IMR-90 (cell line): ENCODE measurements at regions not wholly inside any gene's neighbourhood (a gene's known extent, or its start where the extent isn't known, plus 50 kb on each side); places are given as distances from the start of the nearest gene placed in this dataset.

Experiments
- ATAC-seq: fragments of 200-7000 bp; cut with Tn5 transposase; 2 replicates; pipeline ENCODE4 v1.9.1; 2020; ENCODE audit warnings: low read depth, mild to moderate bottlenecking, moderate library complexity
- BruUV-seq: library from RNA; stranded (reverse); fragments of 400-500 nt; replicated peaks from 2 replicates; lab custom pipeline; 2021; lab: Mats Ljungman, UMichigan
- CTCF ChIA-PET: fragments of 300-600 bp; formaldehyde crosslinking; extraction: SDS; loops from one replicate; lab custom pipeline; 2021; ENCODE audit warnings: antibody characterized with exemption; lab: Yijun Ruan, JAX
- POLR2A ChIA-PET: fragments of 300-600 bp; sonication (Branson Sonifier 250); formaldehyde crosslinking; loops from one replicate; lab custom pipeline; 2022; ENCODE audit warnings: antibody characterized with exemption; ENCODE audit not compliant: unreplicated experiment; lab: Charles Lee
- DNase-seq: peaks from one replicate; pipeline ENCODE4 v3.0.0; 2013
- H2AFZ ChIP-seq: replicated peaks from 2 replicates; pipeline ENCODE3; 2013; ENCODE audit warnings: low read length, mild to moderate bottlenecking; ENCODE audit not compliant: poor library complexity
- H2AK5ac ChIP-seq: 2 replicates; pipeline ENCODE4 v1.6.1; 2013; ENCODE audit warnings: low read depth, low read length, inconsistent platforms
- H2AK9ac ChIP-seq: replicated peaks from 2 replicates; pipeline ENCODE3; 2013; ENCODE audit warnings: mild to moderate bottlenecking, low read depth, low read length, moderate library complexity; ENCODE audit not compliant: poor library complexity
- H2BK120ac ChIP-seq: 2 replicates; pipeline ENCODE4 v1.6.1; 2013; ENCODE audit warnings: low read depth, low read length, inconsistent platforms
- H2BK15ac ChIP-seq: 3 replicates; pipeline ENCODE4 v1.6.1; 2013; ENCODE audit warnings: low read depth, low read length, inconsistent platforms
- H2BK20ac ChIP-seq: 2 replicates; pipeline ENCODE4 v1.6.1; 2013; ENCODE audit warnings: low read depth, mild to moderate bottlenecking, inconsistent platforms, low read length, moderate library complexity
- H2BK5ac ChIP-seq: 2 replicates; pipeline ENCODE4 v1.6.1; 2013; ENCODE audit warnings: mild to moderate bottlenecking, low read depth, low read length, inconsistent platforms; ENCODE audit not compliant: poor library complexity, severe bottlenecking
- H3K14ac ChIP-seq: replicated peaks from 2 replicates; pipeline ENCODE4 v1.6.1; 2013; ENCODE audit warnings: low read depth, low read length, inconsistent platforms
- H3K18ac ChIP-seq: 2 replicates; pipeline ENCODE4 v1.6.1; 2013; ENCODE audit warnings: low read depth, low read length, control low read depth
- H3K23ac ChIP-seq: 2 replicates; pipeline ENCODE4 v1.6.1; 2013; ENCODE audit warnings: low read depth, low read length, inconsistent platforms
- H3K27ac ChIP-seq: 2 replicates; pipeline ENCODE4 v1.5.1; 2013; ENCODE audit warnings: mild to moderate bottlenecking, control low read depth, low read length; ENCODE audit not compliant: insufficient read depth
- H3K27me3 ChIP-seq: 2 replicates; pipeline ENCODE4 v1.6.1; 2013; ENCODE audit warnings: low read length; ENCODE audit not compliant: control insufficient read depth, insufficient read depth
- H3K36me3 ChIP-seq: 2 replicates; pipeline ENCODE4 v1.6.1; 2013; ENCODE audit warnings: low read length, mixed read lengths; ENCODE audit not compliant: control insufficient read depth, insufficient read depth
- H3K4ac ChIP-seq: 2 replicates; pipeline ENCODE4 v1.6.1; 2013; ENCODE audit warnings: low read depth, low read length, inconsistent platforms
- H3K4me1 ChIP-seq: 2 replicates; pipeline ENCODE4 v1.6.1; 2013; ENCODE audit warnings: low read length, mixed read lengths; ENCODE audit not compliant: control insufficient read depth, insufficient read depth
- H3K4me2 ChIP-seq: 2 replicates; pipeline ENCODE4 v1.6.1; 2013; ENCODE audit warnings: low read depth, mild to moderate bottlenecking, control low read depth, low read length, moderate library complexity
- H3K4me3 ChIP-seq: 2 replicates; pipeline ENCODE4 v1.5.1; 2013; ENCODE audit warnings: low read depth, mild to moderate bottlenecking, control low read depth, low read length, moderate library complexity; ENCODE audit not compliant: insufficient read depth
- H3K56ac ChIP-seq: 2 replicates; pipeline ENCODE4 v1.6.1; 2013; ENCODE audit warnings: low read length, inconsistent platforms; ENCODE audit not compliant: insufficient read depth; ENCODE audit errors: extremely low read depth
- H3K79me1 ChIP-seq, 2 experiments: 2 replicates each; pipeline ENCODE4 v1.6.1; 2013; ENCODE audit warnings: low read length in 2 of 2, inconsistent platforms in 1 of 2, low read depth in 1 of 2
- H3K9ac ChIP-seq: 2 replicates; pipeline ENCODE4 v1.6.1; 2013; ENCODE audit warnings: low read depth, low read length, control low read depth
- H3K9me1 ChIP-seq: 2 replicates; pipeline ENCODE4 v1.6.1; 2013; ENCODE audit warnings: low read length, inconsistent platforms; ENCODE audit not compliant: insufficient read depth
- H3K9me3 ChIP-seq: 2 replicates; pipeline ENCODE4 v1.6.1; 2013; ENCODE audit warnings: low read length; ENCODE audit not compliant: control insufficient read depth, insufficient read depth
- H4K20me1 ChIP-seq: 2 replicates; pipeline ENCODE4 v1.6.1; 2013; ENCODE audit warnings: low read length, inconsistent platforms; ENCODE audit not compliant: insufficient read depth
- H4K5ac ChIP-seq: 2 replicates; pipeline ENCODE4 v1.6.1; 2013; ENCODE audit warnings: mild to moderate bottlenecking, low read depth, low read length, control low read depth
- H4K8ac ChIP-seq, 2 experiments: 2 replicates each; pipeline ENCODE4 v1.6.1; 2013; ENCODE audit warnings: low read depth in 2 of 2, low read length in 2 of 2, control low read depth in 1 of 2, inconsistent platforms in 1 of 2
- H4K91ac ChIP-seq: 2 replicates; pipeline ENCODE4 v1.6.1; 2013; ENCODE audit warnings: low read depth, low read length, inconsistent platforms; ENCODE audit not compliant: insufficient read depth
- ELK1 ChIP-seq: fragments of 150-350 bp; IDR thresholded peaks from 2 replicates; pipeline ENCODE4 v1.6.1; 2016; ENCODE audit warnings: low read depth, mild to moderate bottlenecking, low read length, moderate library complexity, borderline replicate concordance
- MAFK ChIP-seq: IDR thresholded peaks from 2 replicates; pipeline ENCODE4 v1.6.1; 2012; ENCODE audit warnings: low read depth, low read length, improper control_type of control experiment
- MXI1 ChIP-seq: IDR thresholded peaks from 2 replicates; pipeline ENCODE4 v1.6.1; 2012; ENCODE audit warnings: low read depth, mild to moderate bottlenecking, low read length, moderate library complexity, borderline replicate concordance
- RAD21 ChIP-seq: IDR thresholded peaks from 2 replicates; pipeline ENCODE4 v1.6.1; 2012; ENCODE audit warnings: low read length, improper control_type of control experiment
- SMC3 ChIP-seq: fragments of 150-350 bp; IDR thresholded peaks from 2 replicates; pipeline ENCODE4 v1.6.1; 2016; ENCODE audit warnings: low read depth, mild to moderate bottlenecking, antibody characterized with exemption, low read length, moderate library complexity
- WGBS, 2 experiments: methylation state at CpG; one replicate each; pipeline versions ENCODE4 v1.1.5 to v1.1.7; 2013; ENCODE audit warnings: missing lambda C conversion rate in 2 of 2; ENCODE audit not compliant: insufficient read length in 1 of 2; ENCODE audit errors: extremely low coverage in 2 of 2; 5-methylcytosine and 5-hydroxymethylcytosine counted together
- dilution Hi-C: fragments of 300-500 bp; cut with HindIII; formaldehyde crosslinking; loops from one replicate; pipeline ENCODE4 v1.14.3; 2018; ENCODE audit warnings: low sequenced_read_pairs; ENCODE audit not compliant: unreplicated experiment
- in situ Hi-C: fragments of 300-500 bp; cut with MboI; formaldehyde crosslinking; loops from 3 replicates; pipeline ENCODE4 v1.14.3; 2019; ENCODE audit warnings: low sequenced_read_pairs, inconsistent platforms, mixed read lengths
- intact Hi-C: fragments of 100-400 bp; cut with micrococcal nuclease; formaldehyde crosslinking; loops from 2 replicates; pipeline ENCODE4 v1.10.0; 2022

- dilution Hi-C loops (no loop called here), intact Hi-C loops (no loop called here), in situ Hi-C loops (no loop called here)
- DNase-seq (no peak), ATAC-seq (no peak)
- no peak overlapping the region for H3K27ac ChIP-seq
- H3K27me3 ChIP-seq = no peaks in the 10 kb centered on the region
- H2AFZ ChIP-seq = no peak overlapping the region
- CTCF ChIA-PET = no interaction called here
- H3K56ac ChIP-seq = no peak overlapping the region
- H2BK20ac ChIP-seq = no peak overlapping the region
- no peak overlapping the region for H4K5ac ChIP-seq
- no peak overlapping the region for H3K4me2 ChIP-seq
- H3K4me3 ChIP-seq = no peak overlapping the region
- no peak overlapping the region for H3K14ac ChIP-seq
- H2AK9ac ChIP-seq = no peak overlapping the region
- H2AK5ac ChIP-seq = no peak overlapping the region
- H2BK5ac ChIP-seq = no peak overlapping the region
- no peak overlapping the region for H3K18ac ChIP-seq
- POLR2A ChIA-PET = no interaction called here
- no peaks in the 10 kb centered on the region for H3K36me3 ChIP-seq
- no peak overlapping the region for H4K91ac ChIP-seq
- no peak overlapping the region for H3K9ac ChIP-seq
- TF ChIP-seq RAD21 (no peak), ELK1 (no peak), MXI1 (no peak), MAFK (no peak), SMC3 (no peak)
- no CpG with 5 or more reads among the region's 10 CpGs for WGBS, 2 experiments
- H3K9me1 ChIP-seq = no peaks in the 10 kb centered on the region
- no peak overlapping the region for H4K8ac ChIP-seq
- H4K20me1 ChIP-seq = no peaks in the 10 kb centered on the region
- H3K79me1 ChIP-seq = no peaks in the 10 kb centered on the region
- no peak overlapping the region for H2BK15ac ChIP-seq
- H3K4ac ChIP-seq = no peak overlapping the region
- no peak overlapping the region for H2BK120ac ChIP-seq
- H3K23ac ChIP-seq = no peak overlapping the region
- H3K9me3 ChIP-seq = peaks cover 17% of the 10 kb centered on the region; the same call in 1 of the 2 replicates
- no peaks in the 10 kb centered on the region for H3K4me1 ChIP-seq
- no TSS peak for BruUV-seq
Measured at GRCh38 chr10:121303287-121303890, 294.9 kb downstream of the FGFR2 start.
